Keratinocyte (primary cell): ENCODE measurements at regions not wholly inside any gene's neighbourhood (a gene's known extent, or its start where the extent isn't known, plus 50 kb on each side); places are given as distances from the start of the nearest gene placed in this dataset.
"Not testable (repeated sequence)": the region's sequence is repeated elsewhere in the genome, so short reads cannot be mapped to it uniquely, and the experiment has no call there.

Source experiments
- DNase-seq: peaks from one replicate; pipeline ENCODE4 v3.0.0-alpha.2; 2011; ENCODE audit warnings: low read depth, missing footprints, low spot score
- FAIRE-seq: peaks from 2 replicates; lab custom pipeline; 2011; peaks lifted over from hg19 to GRCh38; lab: Jason Lieb, UNC
- H2AFZ ChIP-seq: 2 replicates; pipeline ENCODE4 v1.6.0; 2012; ENCODE audit warnings: low read length, control low read depth, inconsistent platforms; ENCODE audit not compliant: control insufficient read depth
- H3K27ac ChIP-seq: 2 replicates; pipeline ENCODE4 v1.5.1; 2011; ENCODE audit warnings: low read length; ENCODE audit not compliant: control insufficient read depth, insufficient read depth
- H3K27me3 ChIP-seq: 3 replicates; pipeline ENCODE4 v1.6.0; 2011; ENCODE audit warnings: low read length; ENCODE audit not compliant: control insufficient read depth, insufficient read depth; ENCODE audit errors: extremely low read depth
- H3K36me3 ChIP-seq, 2 experiments: 2 replicates in 1 of 2; 3 replicates in 1 of 2; pipeline ENCODE4 v1.5.1; 2011; ENCODE audit warnings: low read length in 2 of 2, mild to moderate bottlenecking in 1 of 2; ENCODE audit not compliant: control insufficient read depth in 2 of 2, insufficient read depth in 2 of 2; ENCODE audit errors: extremely low read depth in 1 of 2
- H3K4me1 ChIP-seq: 3 replicates; pipeline ENCODE4 v1.5.1; 2011; ENCODE audit warnings: low read length; ENCODE audit not compliant: control insufficient read depth, insufficient read depth; ENCODE audit errors: extremely low read depth
- H3K4me2 ChIP-seq: 3 replicates; pipeline ENCODE4 v1.6.0; 2011; ENCODE audit warnings: low read depth, low read length; ENCODE audit not compliant: control insufficient read depth, insufficient read depth; ENCODE audit errors: extremely low read depth
- H3K4me3 ChIP-seq, 3 experiments: fragments of 200-600 bp in 1 of 3; sonication (generic) in 1 of 3; 2 replicates in 2 of 3; 3 replicates in 1 of 3; pipeline ENCODE4 v1.5.1; 2011 to 2016; ENCODE audit warnings: low read length in 3 of 3, mild to moderate bottlenecking in 3 of 3, control low read depth in 2 of 3, inconsistent platforms in 1 of 3, low read depth in 1 of 3, mixed read lengths in 1 of 3, mixed run types in 1 of 3, moderate library complexity in 1 of 3; ENCODE audit not compliant: control insufficient read depth in 2 of 3, insufficient read depth in 2 of 3; ENCODE audit errors: extremely low read depth in 1 of 3
- H3K79me2 ChIP-seq: 2 replicates; pipeline ENCODE4 v1.6.0; 2012; ENCODE audit warnings: low read length; ENCODE audit not compliant: control insufficient read depth, insufficient read depth
- H3K9ac ChIP-seq: 3 replicates; pipeline ENCODE4 v1.6.0; 2011; ENCODE audit warnings: low read length; ENCODE audit not compliant: control insufficient read depth, insufficient read depth; ENCODE audit errors: extremely low read depth
- H3K9me1 ChIP-seq: 3 replicates; pipeline ENCODE4 v1.6.0; 2011; ENCODE audit warnings: low read length; ENCODE audit not compliant: control insufficient read depth, insufficient read depth; ENCODE audit errors: extremely low read depth
- H3K9me3 ChIP-seq: 2 replicates; pipeline ENCODE4 v1.5.1; 2012; ENCODE audit warnings: low read depth, low read length; ENCODE audit not compliant: control insufficient read depth
- H4K20me1 ChIP-seq: 3 replicates; pipeline ENCODE4 v1.6.0; 2011; ENCODE audit warnings: low read length; ENCODE audit not compliant: control insufficient read depth, insufficient read depth; ENCODE audit errors: extremely low read depth
- EZH2 ChIP-seq: IDR thresholded peaks from one replicate; pipeline ENCODE4 v1.6.1; 2012; ENCODE audit warnings: inconsistent platforms, mild to moderate bottlenecking, low read length, moderate library complexity
- dilution Hi-C: fragments of 300-500 bp; cut with MboI; formaldehyde crosslinking; loops from one replicate; pipeline ENCODE4 v1.7.0; 2020; ENCODE audit warnings: low sequenced_read_pairs; ENCODE audit not compliant: extremely low pct_ligation_motif_present
- TF ChIP-seq, protein P1 (sequence below), 3 experiments: IDR thresholded peaks in 1 of 3; conservative IDR thresholded peaks in 1 of 3; optimal IDR thresholded peaks in 1 of 3; 2 replicates in 2 of 3; 3 replicates in 1 of 3; pipeline versions ENCODE3 to v1.5.1; 2011; ENCODE audit warnings: low read length in 3 of 3, mild to moderate bottlenecking in 3 of 3, moderate library complexity in 2 of 3, control low read depth in 1 of 3, inconsistent platforms in 1 of 3; ENCODE audit not compliant: insufficient read depth in 2 of 3; ENCODE audit errors: extremely low read depth in 1 of 3

DNA sequence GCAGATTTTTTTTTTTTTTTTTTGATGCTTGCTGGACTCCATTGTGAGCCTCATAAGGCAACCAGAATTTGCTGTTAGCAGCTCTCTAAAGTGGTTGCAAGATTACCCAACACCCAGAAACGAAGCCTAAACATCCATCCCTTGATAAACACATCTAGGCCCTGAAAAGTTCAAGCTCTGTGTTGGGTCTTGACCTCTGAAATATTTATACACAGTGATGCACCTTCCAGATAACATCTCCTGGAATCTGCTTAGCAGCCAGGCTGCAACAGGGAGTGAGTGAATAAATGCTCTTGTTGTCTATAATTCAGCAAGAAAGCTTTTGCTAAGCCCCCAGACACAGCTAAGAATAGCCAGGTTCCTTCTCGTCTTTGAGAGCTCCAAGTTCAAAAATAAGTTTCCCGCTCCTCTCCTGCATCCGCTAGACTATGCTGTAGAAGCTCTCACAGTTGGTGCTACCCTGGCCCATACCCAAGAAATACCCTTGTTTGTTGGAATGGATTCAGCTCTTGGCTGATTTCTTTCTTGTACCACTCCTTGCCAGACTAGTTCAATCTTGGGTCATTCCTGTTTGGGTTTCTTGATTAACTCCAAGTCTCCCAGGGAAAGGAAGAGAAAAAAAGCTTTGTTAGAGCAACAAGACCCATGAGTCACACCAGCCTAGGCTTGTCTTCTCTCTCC is 610.6 kb upstream of the TBX3 start:
- no peak for DNase-seq

DNA sequence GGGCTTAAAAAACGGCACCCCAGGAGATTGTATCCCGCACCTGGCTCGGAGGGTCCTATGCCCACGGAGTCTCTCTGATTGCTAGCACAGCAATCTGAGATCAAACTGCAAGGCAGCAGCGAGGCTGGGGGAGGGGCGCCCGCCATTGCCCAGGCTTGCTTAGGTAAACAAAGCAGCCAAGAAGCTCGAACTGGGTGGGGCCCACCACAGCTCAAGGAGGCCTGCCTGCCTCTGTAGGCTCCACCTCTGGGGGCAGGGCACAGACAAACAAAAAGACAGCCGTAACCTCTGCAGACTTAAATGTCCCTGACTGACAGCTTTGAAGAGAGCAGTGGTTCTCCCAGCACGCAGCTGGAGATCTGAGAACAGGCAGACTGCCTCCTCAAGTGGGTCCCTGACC is 601.5 kb upstream of the TBX3 start:
- DNase-seq, H3K4me3 ChIP-seq, dilution Hi-C loops, H3K4me2 ChIP-seq, H3K9ac ChIP-seq, H3K36me3 ChIP-seq, H2AFZ ChIP-seq, H3K9me1 ChIP-seq, H3K79me2 ChIP-seq, H4K20me1 ChIP-seq, FAIRE-seq, H3K27ac ChIP-seq, H3K27me3 ChIP-seq, H3K4me1 ChIP-seq, H3K9me3 ChIP-seq: not testable (repeated sequence)

More for the DNA sequence above, 610.6 kb upstream of the TBX3 start:
- Histone ChIP-seq H3K4me2 (no peak overlapping the region), H3K9me1 (no peaks in the 10 kb centered on the region), H3K9ac (no peak overlapping the region), H3K27ac (no peak overlapping the region), H3K36me3 (no peaks in the 10 kb centered on the region), H3K27me3 (no peaks in the 10 kb centered on the region), H4K20me1 (no peaks in the 10 kb centered on the region), H3K79me2 (no peaks in the 10 kb centered on the region), H3K4me1 (peaks cover 6% of the 10 kb centered on the region), H3K4me3 (no peak overlapping the region), H2AFZ (no peak overlapping the region), H3K9me3 (no peaks in the 10 kb centered on the region)
- dilution Hi-C loops, result no loop called here
- TF ChIP-seq, protein P1, sequence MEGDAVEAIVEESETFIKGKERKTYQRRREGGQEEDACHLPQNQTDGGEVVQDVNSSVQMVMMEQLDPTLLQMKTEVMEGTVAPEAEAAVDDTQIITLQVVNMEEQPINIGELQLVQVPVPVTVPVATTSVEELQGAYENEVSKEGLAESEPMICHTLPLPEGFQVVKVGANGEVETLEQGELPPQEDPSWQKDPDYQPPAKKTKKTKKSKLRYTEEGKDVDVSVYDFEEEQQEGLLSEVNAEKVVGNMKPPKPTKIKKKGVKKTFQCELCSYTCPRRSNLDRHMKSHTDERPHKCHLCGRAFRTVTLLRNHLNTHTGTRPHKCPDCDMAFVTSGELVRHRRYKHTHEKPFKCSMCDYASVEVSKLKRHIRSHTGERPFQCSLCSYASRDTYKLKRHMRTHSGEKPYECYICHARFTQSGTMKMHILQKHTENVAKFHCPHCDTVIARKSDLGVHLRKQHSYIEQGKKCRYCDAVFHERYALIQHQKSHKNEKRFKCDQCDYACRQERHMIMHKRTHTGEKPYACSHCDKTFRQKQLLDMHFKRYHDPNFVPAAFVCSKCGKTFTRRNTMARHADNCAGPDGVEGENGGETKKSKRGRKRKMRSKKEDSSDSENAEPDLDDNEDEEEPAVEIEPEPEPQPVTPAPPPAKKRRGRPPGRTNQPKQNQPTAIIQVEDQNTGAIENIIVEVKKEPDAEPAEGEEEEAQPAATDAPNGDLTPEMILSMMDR (optimal IDR thresholded peaks at IDR 0.05 in 1 of 3, IDR thresholded peaks at IDR 0.05 in 1 of 3, conservative IDR thresholded peaks at IDR 0.05 in 1 of 3; ENCODE audit: extremely low read depth in 1 of 3, insufficient read depth in 2 of 3, low read length in 3 of 3), result no peak
- peak; percentile 44 for FAIRE-seq

DNA sequence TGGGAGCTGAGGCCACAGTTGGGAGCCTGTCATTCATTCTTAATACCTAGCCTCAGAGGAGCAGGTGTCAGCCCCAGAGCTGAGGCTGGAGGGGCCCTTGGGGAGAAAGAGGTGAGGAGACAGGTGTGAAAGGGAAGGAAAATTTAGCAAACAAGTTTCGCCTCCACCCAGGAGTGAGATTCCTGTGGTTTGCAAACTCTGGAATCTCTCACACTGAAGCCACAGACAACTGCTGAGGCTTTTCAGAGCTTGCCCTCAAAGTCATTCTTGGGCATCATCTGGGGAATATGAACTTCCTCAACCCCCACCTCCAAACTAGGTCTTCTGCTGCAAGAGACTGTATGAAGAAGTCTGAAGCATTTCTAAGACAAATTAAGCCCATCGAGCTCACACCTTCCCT is 589.5 kb upstream of the TBX3 start:
- no peaks in the 10 kb centered on the region for H3K79me2 ChIP-seq
- no peaks in the 10 kb centered on the region for H4K20me1 ChIP-seq
- H3K9me1 ChIP-seq, result no peaks in the 10 kb centered on the region
- FAIRE-seq (no peak), DNase-seq (peak; percentile 7)
- no peak overlapping the region for H3K9ac ChIP-seq
- H3K4me2 ChIP-seq, result no peak overlapping the region
- TF ChIP-seq, protein P1 (optimal IDR thresholded peaks at IDR 0.05 in 1 of 3, IDR thresholded peaks at IDR 0.05 in 1 of 3, conservative IDR thresholded peaks at IDR 0.05 in 1 of 3; ENCODE audit: extremely low read depth in 1 of 3, insufficient read depth in 2 of 3, low read length in 3 of 3), result no peak
- no peak for TF ChIP-seq EZH2
- peaks cover 4% of the 10 kb centered on the region for H3K4me1 ChIP-seq
- H3K4me3 ChIP-seq, result no peak overlapping the region
- H2AFZ ChIP-seq, result no peak overlapping the region
- dilution Hi-C loops, result no loop called here
- no peaks in the 10 kb centered on the region for H3K9me3 ChIP-seq
- H3K27me3 ChIP-seq, result no peaks in the 10 kb centered on the region
- no peak overlapping the region for H3K27ac ChIP-seq
- no peaks in the 10 kb centered on the region for H3K36me3 ChIP-seq
